PC-3 (cell line): ENCODE measurements at regions not wholly inside any gene's neighbourhood (a gene's known extent, or its start where the extent isn't known, plus 50 kb on each side); places are given as distances from the start of the nearest gene placed in this dataset.
"Not testable (repeated sequence)": the region's sequence is repeated elsewhere in the genome, so short reads cannot be mapped to it uniquely, and the experiment has no call there.

Experiments
- ATAC-seq: fragments of 200-7000 bp; cut with Tn5 transposase; 2 replicates; pipeline ENCODE4 v1.9.1; 2020; ENCODE audit warnings: mild to moderate bottlenecking, moderate library complexity
- BruUV-seq: library from RNA; stranded (reverse); fragments of 400-500 nt; replicated peaks from 2 replicates; lab custom pipeline; 2021; lab: Mats Ljungman, UMichigan
- CTCF ChIA-PET: fragments of 300-600 bp; sonication (Branson Sonifier 250); formaldehyde crosslinking; loops from one replicate; lab custom pipeline; 2022; ENCODE audit warnings: antibody characterized with exemption; lab: Charles Lee
- POLR2A ChIA-PET: fragments of 300-600 bp; sonication (Branson Sonifier 250); formaldehyde crosslinking; loops from one replicate; lab custom pipeline; 2022; ENCODE audit warnings: antibody characterized with exemption; ENCODE audit not compliant: unreplicated experiment; lab: Charles Lee
- DNase-seq: peaks from one replicate; pipeline ENCODE4 v3.0.0-alpha.2; 2015
- H2AFZ ChIP-seq: fragments of 300-600 bp; sonication (generic); 2 replicates; pipeline ENCODE4 v1.6.0; 2016; ENCODE audit warnings: antibody characterized with exemption, low read length
- H3F3A ChIP-seq: fragments of 300-600 bp; sonication (generic); one replicate; pipeline ENCODE4 v1.6.0; 2017; ENCODE audit warnings: antibody characterized with exemption, low read length, control low read depth, mild to moderate bottlenecking; ENCODE audit not compliant: unreplicated experiment
- H3K27ac ChIP-seq: fragments of 300-600 bp; sonication (generic); 2 replicates; pipeline ENCODE4 v1.5.1; 2016; ENCODE audit warnings: mild to moderate bottlenecking, low read length
- H3K27me3 ChIP-seq: fragments of 300-600 bp; sonication (generic); 2 replicates; pipeline ENCODE4 v1.6.1; 2016; ENCODE audit warnings: low read length, mixed read lengths
- H3K36me3 ChIP-seq: fragments of 300-600 bp; sonication (generic); 2 replicates; pipeline ENCODE4 v1.6.1; 2016; ENCODE audit warnings: low read depth, mixed run types, low read length, mixed read lengths
- H3K4me1 ChIP-seq: fragments of 300-600 bp; sonication (generic); 2 replicates; pipeline ENCODE4 v1.5.1; 2016; ENCODE audit warnings: low read length; ENCODE audit not compliant: insufficient read depth
- H3K4me2 ChIP-seq: fragments of 300-600 bp; sonication (generic); 2 replicates; pipeline ENCODE4 v1.6.0; 2016; ENCODE audit warnings: low read length
- H3K4me3 ChIP-seq: fragments of 300-600 bp; sonication (generic); 2 replicates; pipeline ENCODE4 v1.5.1; 2016; ENCODE audit warnings: mild to moderate bottlenecking, low read length, mixed read lengths
- H3K79me2 ChIP-seq: fragments of 300-600 bp; sonication (generic); 2 replicates; pipeline ENCODE4 v1.6.1; 2017; ENCODE audit warnings: low read length, mixed read lengths
- H3K9ac ChIP-seq: fragments of 300-600 bp; sonication (generic); 2 replicates; pipeline ENCODE4 v1.6.0; 2016; ENCODE audit warnings: mild to moderate bottlenecking, low read length
- H3K9me2 ChIP-seq: fragments of 300-600 bp; sonication (generic); replicated peaks from 2 replicates; pipeline ENCODE4 v1.6.1; 2016; ENCODE audit warnings: mixed run types, low read length, mixed read lengths
- H3K9me3 ChIP-seq: fragments of 300-600 bp; sonication (generic); 2 replicates; pipeline ENCODE4 v1.6.1; 2016; ENCODE audit warnings: low read length, mixed read lengths
- H4K20me1 ChIP-seq: fragments of 300-600 bp; sonication (generic); 2 replicates; pipeline ENCODE4 v1.6.1; 2016; ENCODE audit warnings: low read length, mixed read lengths
- EZH2 ChIP-seq: fragments of 300-600 bp; sonication (generic); IDR thresholded peaks from one replicate; pipeline ENCODE4 v1.6.1; 2017; ENCODE audit warnings: antibody characterized with exemption, mild to moderate bottlenecking, low read length; ENCODE audit not compliant: unreplicated experiment
- EZH2phosphoT487 ChIP-seq: fragments of 300-600 bp; sonication (generic); IDR thresholded peaks from 2 replicates; pipeline ENCODE4 v1.6.1; 2018; ENCODE audit warnings: mild to moderate bottlenecking, antibody characterized with exemption, low read length, borderline replicate concordance
- intact Hi-C: fragments of 100-400 bp; cut with micrococcal nuclease; formaldehyde crosslinking; loops from 2 replicates; pipeline ENCODE4 v1.9.0; 2023
- TF ChIP-seq, protein P1 (sequence below): fragments of 300-600 bp; sonication (generic); conservative IDR thresholded peaks from 2 replicates; pipeline ENCODE4 v1.5.1; 2017; ENCODE audit warnings: antibody characterized with exemption, low read depth, mild to moderate bottlenecking, low read length

DNA sequence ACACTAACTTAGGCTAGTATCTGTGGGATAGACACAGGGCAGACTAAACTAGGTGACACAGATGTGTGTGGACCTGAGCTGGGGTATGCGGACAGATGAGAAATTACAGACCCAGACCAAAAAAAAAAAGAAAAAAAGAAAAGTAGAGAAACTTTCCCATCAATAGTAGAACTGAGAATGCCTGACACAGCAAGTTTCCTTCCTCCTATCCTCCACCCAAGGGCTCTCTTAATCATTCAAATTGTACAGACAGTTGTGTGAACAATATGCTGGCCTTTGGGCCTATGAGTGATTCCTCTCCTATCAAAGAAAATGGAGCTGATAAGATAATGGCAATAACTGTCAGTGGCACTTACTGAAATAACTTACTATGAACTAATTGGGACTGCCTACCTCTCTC, 226.7 kb upstream of the PRDM1 start:
- POLR2A ChIA-PET = no interaction called here
- Histone ChIP-seq H3K4me3 (no peak overlapping the region), H3F3A (no peaks in the 10 kb centered on the region), H3K27ac (no peak overlapping the region), H3K9me3 (no peaks in the 10 kb centered on the region), H3K27me3 (no peaks in the 10 kb centered on the region), H3K79me2 (no peaks in the 10 kb centered on the region), H4K20me1 (no peaks in the 10 kb centered on the region), H3K4me1 (no peaks in the 10 kb centered on the region), H3K36me3 (no peaks in the 10 kb centered on the region), H3K4me2 (no peak overlapping the region), H3K9me2 (no peaks in the 10 kb centered on the region), H2AFZ (no peak overlapping the region), H3K9ac (no peak overlapping the region)
- BruUV-seq = no TSS peak
- no peak for TF ChIP-seq EZH2
- TF ChIP-seq EZH2phosphoT487 = no peak
- TF ChIP-seq, protein P1, sequence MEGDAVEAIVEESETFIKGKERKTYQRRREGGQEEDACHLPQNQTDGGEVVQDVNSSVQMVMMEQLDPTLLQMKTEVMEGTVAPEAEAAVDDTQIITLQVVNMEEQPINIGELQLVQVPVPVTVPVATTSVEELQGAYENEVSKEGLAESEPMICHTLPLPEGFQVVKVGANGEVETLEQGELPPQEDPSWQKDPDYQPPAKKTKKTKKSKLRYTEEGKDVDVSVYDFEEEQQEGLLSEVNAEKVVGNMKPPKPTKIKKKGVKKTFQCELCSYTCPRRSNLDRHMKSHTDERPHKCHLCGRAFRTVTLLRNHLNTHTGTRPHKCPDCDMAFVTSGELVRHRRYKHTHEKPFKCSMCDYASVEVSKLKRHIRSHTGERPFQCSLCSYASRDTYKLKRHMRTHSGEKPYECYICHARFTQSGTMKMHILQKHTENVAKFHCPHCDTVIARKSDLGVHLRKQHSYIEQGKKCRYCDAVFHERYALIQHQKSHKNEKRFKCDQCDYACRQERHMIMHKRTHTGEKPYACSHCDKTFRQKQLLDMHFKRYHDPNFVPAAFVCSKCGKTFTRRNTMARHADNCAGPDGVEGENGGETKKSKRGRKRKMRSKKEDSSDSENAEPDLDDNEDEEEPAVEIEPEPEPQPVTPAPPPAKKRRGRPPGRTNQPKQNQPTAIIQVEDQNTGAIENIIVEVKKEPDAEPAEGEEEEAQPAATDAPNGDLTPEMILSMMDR = no peak
- DNase-seq (no peak), ATAC-seq (no peak)
- intact Hi-C loops = no loop called here
- CTCF ChIA-PET = no interaction called here

DNA sequence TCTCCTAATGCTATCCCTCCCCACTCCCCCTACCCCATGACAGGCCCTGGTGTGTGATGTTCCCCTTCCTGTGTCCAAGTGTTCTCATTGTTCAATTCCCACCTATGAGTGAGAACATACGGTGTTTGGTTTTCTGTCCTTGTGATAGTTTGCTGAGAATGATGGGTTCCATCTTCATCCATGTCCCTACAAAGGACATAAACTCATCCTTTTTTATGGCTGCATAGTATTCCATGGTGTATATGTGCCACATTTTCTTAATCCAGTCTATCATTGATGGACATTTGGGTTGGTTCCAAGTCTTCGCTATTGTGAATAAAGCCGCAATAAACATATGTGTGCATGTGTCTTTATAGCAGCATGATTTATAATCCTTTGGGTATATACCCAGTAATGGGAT, 227.5 kb upstream of the PRDM1 start:
- H3K4me3 ChIP-seq, H3K79me2 ChIP-seq, H4K20me1 ChIP-seq, H3K36me3 ChIP-seq, CTCF ChIA-PET, intact Hi-C loops, ATAC-seq, DNase-seq, H3K27me3 ChIP-seq, POLR2A ChIA-PET, H3F3A ChIP-seq, H3K27ac ChIP-seq, H3K4me2 ChIP-seq, H2AFZ ChIP-seq, BruUV-seq, H3K4me1 ChIP-seq, H3K9me3 ChIP-seq, H3K9ac ChIP-seq, H3K9me2 ChIP-seq: not testable (repeated sequence)

DNA sequence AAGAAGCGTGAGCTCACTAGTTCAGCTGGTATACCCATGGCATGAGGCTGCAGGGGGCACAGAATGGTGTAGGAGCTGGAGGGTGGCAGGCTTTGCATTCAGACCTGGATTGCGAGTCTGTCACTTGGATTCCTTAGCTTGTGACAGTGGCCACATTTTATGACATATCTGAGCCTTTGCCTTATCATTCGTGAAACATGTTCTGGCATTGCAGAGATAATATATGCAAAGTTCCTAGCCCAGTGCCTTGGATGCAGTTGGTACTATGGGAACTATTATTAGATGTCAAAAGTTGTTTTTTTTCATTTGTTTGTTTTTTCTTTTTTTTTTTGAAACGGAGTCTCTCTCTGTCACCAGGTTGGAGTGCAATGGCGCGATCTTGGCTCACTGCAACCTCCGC, 230.7 kb upstream of the PRDM1 start:
- Histone ChIP-seq H3K4me1 (no peaks in the 10 kb centered on the region), H3K9me3 (no peaks in the 10 kb centered on the region), H3K4me3 (no peak overlapping the region), H2AFZ (no peak overlapping the region), H3F3A (no peaks in the 10 kb centered on the region), H3K4me2 (no peak overlapping the region), H4K20me1 (no peaks in the 10 kb centered on the region), H3K27me3 (no peaks in the 10 kb centered on the region), H3K9ac (no peak overlapping the region), H3K9me2 (no peaks in the 10 kb centered on the region), H3K27ac (no peak overlapping the region), H3K79me2 (no peaks in the 10 kb centered on the region), H3K36me3 (no peaks in the 10 kb centered on the region)
- ChIA-PET CTCF (no interaction called here), POLR2A (no interaction called here)
- no peak for TF ChIP-seq EZH2
- TF ChIP-seq EZH2phosphoT487 = no peak
- TF ChIP-seq, protein P1 = no peak
- no TSS peak for BruUV-seq
- intact Hi-C loops = no loop called here
- ATAC-seq (no peak), DNase-seq (no peak)

DNA sequence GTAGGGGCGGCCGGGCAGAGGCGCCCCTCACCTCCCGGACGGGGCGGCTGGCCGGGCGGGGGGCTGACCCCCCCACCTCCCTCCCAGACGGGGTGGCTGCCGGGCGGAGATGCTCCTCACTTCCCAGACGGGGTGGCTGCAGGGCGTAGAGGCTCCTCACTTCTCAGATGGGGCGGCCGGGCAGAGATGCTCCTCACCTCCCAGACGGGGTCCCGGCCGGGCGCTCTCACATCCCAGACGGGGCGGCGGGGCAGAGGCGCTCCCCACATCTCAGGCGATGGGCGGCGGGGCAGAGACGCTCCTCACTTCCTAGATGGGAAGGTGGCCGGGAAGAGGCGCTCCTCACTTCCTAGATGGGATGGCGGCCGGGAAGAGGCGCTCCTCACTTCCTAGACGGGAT, 232.2 kb upstream of the PRDM1 start:
- ATAC-seq, BruUV-seq: not testable (repeated sequence)

More for the DNA sequence above, 232.2 kb upstream of the PRDM1 start:
- H3K4me1 ChIP-seq, H3K9me2 ChIP-seq, H3K36me3 ChIP-seq, H3K4me2 ChIP-seq, H3K9ac ChIP-seq, H2AFZ ChIP-seq, DNase-seq, H3F3A ChIP-seq, H3K9me3 ChIP-seq, H3K4me3 ChIP-seq, intact Hi-C loops, POLR2A ChIA-PET, CTCF ChIA-PET, H4K20me1 ChIP-seq, H3K27me3 ChIP-seq, H3K27ac ChIP-seq, H3K79me2 ChIP-seq: not testable (repeated sequence)
